HG03108 (cell line): ENCODE measurements at regions not wholly inside any gene's neighbourhood (a gene's known extent, or its start where the extent isn't known, plus 50 kb on each side); places are given as distances from the start of the nearest gene placed in this dataset.
A peak's percentile ranks its signal among the peaks of the same experiment; 100 is the strongest.
"Not testable (repeated sequence)": the region's sequence is repeated elsewhere in the genome, so short reads cannot be mapped to it uniquely, and the experiment has no call there.

Source experiments
- ATAC-seq: cut with Tn5 transposase; IDR thresholded peaks from one replicate; pipeline ENCODE4 v1.9.1; 2021; ENCODE audit warnings: moderate library complexity; ENCODE audit not compliant: unreplicated experiment

DNA sequence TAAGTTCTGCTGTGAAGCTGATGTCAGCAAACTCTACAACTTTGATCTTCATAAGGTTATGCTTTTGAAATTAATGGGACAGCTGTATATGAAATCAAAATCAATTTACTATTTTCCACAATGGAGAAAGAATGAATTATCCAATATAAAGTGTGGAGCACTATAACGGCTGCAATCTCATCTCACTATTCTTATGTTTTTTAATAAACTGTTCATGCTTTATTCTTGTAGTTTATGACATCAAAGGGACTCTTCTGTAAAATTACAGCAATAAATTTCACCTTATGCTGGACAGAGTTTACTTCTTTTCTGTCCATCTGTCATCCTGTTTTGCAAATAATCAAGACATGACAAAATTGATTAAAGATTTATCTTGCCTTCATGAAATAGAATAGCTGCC is 192.5 kb downstream of the TECRL start:
- ATAC-seq = no peak

DNA sequence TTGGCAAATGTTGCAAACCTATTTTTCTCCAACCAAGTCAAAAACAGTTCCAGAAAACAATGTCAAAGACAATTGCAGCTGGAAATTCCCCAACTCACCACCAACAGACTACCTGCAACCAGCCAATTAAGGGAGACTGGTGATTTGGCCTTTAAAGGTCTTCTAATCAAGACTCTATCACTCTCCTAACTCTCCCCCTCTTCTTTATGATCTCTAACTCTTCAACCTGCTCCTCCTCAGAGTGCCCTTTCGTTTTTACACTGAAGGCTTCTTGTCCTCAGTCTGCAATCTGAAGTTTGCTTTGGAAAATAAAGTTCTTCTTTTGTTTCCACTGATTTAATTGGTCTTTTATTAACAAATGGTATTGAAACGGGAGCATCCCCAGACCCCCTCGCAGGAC is 203.9 kb downstream of the TECRL start:
- no peak for ATAC-seq

DNA sequence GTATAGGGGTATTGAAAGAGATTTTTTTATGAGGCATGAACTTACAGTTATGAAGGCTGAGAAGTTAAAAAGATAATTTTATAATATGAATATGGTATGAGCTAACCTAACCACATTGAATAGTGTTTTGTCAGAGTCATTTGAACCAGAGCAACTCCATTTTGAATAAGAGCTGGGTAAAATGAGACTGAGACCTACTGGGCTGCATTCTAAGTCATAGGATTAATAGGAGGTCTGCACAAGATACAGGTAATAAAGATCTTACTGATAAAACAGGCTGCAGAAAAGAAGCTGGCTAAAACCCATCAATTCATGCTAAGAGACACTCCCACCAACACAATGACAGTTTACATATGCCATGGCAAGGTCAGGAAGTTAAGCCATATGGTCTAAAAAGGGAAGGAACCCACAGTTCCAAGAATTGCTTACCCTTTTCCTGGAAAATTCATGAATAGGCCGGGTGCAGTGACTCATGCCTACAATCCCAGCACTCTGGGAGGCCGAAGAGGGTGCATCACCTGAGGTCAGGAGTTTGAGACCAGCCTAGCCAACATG is 209.2 kb downstream of the TECRL start:
- no peak for ATAC-seq

DNA sequence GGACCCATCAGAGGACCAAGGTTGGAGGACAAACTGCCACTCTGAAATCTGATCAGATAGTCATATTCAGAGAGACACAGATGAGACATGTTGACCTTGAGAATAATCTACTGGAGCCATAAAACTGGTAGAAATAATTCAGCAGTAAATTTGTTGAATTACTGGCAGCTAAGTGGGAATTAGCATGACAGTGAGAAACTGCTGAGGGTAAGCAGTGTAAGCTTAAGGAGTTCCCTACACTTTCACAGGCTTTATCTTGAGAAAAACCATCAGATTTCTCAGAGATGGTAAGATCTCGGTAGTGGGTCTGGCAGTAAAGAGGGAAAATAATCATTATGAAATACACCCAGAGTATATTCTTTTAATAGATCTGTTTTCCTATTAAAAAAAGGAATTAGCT is 213.7 kb downstream of the TECRL start:
- no peak for ATAC-seq

DNA sequence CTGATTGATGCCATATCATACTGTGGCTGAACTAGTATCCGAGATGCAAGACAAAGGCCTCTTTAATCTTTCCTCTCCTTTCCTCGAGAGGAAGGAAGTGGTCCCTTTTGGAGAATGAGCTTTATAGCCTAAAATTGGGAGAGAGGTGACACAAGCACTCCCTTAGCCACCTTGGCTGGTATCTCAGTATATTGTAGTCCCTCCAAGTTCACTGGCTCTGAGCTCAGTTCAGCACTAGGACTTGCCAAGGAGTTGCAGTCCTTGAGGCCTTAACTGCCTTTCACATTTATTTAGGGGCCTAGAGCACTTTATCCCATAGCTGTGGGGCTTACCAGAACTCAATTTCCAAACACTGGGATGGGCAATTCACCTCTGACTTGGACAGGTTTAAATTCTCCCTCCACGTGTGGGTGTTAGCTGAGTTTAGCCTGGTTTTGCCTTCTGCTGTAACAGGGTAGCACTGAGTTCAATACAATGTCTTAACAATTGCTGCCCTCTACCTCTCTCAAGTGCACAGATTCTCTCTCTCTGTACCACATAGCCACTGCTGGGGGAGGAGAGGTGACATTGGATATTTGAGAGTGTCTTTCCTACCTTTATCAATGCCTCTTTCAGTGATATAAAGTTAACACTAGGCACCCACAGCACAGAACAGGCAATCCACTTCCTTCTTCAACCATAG is 216.4 kb downstream of the TECRL start:
- ATAC-seq = no peak

DNA sequence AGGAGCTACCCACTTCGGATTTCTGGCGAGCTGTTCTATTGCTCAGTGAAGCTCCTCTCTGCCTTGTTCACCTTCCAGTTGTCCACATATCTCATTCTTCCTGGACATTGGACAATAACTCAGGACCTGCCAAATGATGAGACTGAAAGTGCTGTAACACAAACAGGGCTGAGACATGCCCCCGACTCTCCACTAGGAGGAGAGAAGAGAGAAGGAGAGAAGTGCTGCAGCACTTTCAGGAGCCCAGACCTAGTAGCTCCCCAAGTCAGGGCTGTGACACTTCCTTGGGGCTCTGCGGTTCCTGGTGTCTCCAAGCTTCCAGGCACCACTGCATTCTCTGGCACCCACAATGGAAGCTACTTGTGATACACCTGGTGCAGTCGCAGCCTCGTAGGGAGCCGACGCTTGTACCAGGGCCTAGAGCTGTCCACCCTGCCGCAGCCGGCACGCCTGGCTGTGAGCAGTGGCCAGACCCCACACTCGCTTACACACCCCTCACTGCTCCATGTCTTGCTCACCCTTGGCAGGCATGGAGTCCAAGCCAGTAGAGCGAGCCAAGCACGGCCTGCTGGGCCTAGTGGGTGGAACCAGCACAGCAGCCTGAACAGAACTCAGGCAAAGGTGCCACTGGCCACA is 234.9 kb downstream of the TECRL start:
- ATAC-seq = no peak

DNA sequence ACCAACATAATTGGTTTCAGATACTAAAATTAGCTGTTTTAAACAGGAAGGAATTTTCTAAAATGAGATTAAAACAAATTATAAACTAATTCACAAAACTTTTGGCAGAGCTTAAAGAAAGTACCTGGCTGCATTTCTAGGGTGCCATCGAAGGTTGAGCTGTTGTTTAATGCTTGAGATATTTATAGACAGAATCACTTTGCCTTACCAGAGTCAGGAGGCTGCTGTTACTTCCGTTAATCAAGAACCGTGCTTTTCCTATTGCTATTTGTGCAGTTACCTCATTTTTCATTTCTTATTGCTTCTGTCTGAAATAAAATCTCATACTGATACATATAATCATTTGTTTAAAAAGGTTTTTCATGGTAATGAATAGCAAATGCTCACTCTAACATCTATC is 242.9 kb downstream of the TECRL start:
- ATAC-seq = no peak

DNA sequence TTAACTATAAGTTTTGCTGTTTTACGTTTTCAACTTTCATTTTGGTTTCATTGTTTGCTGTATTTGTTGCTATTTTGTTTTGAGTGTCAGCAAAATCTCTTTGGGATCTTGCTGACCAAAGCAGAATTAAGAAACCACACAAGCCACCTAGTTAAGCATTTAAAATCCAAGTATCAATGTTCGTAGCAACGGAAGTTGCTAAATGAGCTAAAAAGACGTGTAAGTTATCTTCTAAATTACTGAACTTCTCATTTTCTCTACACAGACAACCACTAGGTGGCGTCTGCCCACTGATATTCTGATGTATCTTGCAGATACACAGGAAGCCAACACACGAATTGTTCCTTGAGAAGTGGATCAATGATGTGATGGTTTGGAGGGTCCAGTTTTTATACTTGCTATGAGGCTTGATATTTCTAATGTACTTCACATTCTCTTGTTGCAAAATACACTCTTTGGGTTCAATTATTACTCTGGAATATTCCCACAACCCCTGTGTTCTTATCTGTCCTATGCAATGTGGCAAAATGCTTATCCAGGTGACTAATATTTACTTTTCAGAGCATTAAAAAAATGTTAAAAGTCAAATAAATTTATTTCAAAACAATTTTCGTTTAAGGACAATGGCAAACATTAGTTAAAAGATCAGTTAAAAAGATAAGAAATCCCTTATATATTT is 250.5 kb downstream of the TECRL start:
- ATAC-seq = peak; percentile 74

DNA sequence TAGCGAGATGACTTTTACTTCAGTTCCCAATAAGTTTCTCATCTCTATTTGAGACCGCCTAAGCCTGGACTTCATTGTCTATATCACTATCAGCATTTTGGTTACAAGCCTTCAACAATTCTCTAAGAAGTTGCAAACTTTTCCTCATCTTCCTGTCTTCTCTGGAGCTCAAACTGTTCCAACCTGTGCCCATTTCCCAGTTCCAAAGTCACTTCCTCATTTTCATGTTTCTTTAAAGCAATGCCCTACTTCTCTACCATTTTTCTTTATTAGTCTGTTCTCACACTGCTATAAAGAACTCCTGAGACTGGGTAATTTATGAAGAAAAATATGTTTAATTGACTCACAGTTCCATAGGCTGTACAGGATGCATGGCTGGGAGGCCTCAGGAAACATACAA is 251.9 kb downstream of the TECRL start:
- no peak for ATAC-seq

DNA sequence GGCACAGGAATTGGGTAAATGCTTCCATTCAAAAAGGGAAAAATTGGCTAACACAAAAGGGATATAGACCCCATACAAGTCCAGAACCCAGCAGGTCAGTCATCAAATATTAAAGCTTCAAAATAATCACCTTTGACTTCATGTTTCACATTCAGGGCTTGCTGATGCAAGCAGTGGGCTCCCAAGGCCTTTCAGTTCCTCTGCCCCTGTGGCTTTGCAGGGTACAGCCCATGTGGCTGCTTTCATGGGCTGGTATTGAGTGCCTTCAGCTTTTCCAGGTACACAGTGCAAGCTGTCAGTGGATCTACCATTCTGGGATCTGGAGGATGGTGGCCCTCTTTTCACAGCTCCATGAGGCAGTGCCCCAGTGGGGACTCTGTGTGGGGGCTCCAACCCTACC is 253.0 kb downstream of the TECRL start:
- no peak for ATAC-seq

DNA sequence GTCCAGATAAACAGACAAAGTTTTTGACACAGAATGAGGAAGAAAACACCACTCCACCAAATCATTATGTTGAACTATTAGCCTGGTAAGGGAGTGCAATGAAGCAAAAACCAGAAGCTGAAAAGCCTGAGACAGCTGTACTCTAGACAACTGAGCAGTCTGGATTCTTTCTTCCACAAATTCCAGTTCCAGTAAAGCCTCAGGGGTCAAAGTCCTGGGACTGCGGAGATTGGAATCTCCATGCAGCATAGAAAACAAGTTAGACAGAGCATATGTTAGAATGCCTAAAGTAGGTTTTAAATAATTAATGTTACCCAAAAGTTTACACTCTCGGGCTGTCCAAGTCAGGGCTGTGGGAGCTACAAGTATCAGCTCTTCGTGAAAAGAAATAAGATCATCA is 263.2 kb downstream of the TECRL start:
- no peak for ATAC-seq

DNA sequence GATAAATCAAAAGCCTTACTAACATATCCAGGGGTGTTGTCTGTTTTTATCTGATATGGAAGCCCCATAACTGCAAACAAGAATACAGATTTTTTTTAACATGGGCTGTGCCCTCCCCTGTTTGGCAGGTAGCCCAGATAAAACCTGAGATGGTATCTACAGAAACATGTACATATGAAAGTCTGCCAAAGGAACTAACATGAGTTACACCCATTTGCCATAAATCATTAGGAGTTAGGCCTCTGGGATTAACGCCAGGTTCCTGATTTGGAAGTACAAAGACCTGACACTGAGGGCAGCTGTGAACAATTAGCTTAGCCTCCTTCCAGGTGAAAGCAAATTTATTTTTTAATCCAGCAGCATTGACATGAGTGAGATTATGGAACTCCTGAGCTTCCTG is 264.3 kb downstream of the TECRL start:
- ATAC-seq = no peak

DNA sequence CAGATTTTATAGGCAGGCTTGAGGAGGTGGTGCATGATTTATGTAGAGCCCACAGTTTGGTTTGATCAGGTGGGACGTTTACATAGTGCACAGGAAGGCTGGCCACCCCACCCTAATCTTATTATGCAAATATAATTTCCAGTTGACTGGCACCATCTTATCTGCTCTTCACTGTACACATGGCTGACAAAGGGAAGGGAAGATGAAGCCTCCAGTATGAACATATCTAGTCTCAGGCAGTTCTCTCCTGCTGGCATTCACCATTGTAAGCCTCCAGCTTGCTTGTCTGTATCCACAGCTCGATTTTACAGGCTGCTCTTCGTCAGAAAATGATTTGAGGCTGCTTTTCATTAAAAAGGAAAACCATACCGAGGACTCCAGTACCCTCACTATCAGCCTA is 278.3 kb downstream of the TECRL start:
- ATAC-seq = no peak

DNA sequence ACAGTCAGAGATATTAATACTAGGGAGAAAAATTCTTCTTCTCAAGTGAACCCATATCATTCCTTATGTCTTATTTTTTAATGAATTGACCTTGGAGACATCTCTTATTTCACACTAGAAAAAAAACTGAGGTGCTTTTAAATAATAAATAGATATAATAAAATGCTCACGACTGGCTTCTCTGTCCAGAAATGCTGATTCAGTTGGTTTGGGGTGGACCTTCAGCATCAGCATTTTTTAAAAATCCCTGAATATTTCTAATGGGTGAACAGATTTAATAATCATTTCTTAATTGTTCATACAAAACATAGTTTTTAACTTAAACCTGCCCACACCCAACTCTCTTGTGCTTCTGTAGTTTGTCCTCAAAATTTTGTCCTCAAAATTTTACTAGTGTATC is 283.9 kb downstream of the TECRL start:
- no peak for ATAC-seq

DNA sequence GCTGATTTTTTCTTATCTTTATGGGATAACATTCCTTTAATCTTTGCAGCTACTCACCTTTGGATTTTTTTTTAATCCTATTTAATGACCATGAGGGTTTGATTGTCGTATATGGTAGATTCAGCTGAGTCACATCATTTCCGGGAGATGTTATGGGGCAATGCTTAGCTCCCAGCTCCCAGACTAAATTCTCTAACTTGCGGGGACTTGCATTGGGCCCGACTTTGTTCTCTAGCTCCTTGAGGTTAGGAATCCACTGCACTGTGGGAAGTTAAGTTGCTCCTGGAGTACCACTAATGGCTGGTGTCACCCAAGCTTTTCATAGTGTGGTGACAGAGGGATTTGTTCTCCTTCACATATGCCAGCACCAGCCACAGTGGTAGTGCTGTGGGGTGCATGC is 287.4 kb downstream of the TECRL start:
- no peak for ATAC-seq

DNA sequence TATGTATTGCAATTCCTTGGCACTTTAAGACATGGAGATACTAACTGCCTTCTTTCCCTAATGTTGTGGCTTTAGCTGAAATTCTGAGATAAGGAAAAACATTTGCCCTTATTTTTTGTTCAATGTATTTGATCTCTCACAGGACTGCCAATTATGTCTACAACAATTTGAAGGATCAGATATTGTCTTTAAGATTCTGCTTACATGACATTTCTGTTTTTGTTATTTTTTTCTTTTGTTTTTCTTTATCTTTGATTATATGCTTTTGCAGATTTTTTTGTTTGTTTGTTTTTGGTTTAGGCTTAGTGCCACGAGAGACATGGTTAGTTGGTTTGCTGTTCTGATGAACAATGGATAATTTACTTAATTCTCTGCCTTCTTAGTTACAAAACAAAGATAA is 303.3 kb downstream of the TECRL start:
- ATAC-seq = no peak

DNA sequence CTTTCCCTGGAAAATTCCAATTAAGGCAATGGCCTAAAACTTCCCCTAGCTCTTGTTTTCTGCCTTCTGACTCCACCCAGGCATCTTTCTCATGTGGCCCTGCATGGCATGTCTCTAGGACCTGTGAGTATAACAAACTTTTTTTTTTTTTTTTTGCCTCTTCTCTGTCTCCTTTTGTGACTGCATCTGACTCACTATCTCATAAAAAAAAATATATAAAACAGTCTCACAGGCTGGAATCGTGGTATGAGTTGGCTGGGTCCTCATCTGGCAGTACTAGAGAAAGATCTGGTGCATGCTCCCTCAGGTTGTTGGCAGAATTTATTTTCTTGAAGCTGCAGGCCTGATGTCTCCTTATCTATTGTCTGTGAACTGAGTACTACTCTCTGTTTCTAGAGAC is 313.9 kb downstream of the TECRL start:
- ATAC-seq = no peak

DNA sequence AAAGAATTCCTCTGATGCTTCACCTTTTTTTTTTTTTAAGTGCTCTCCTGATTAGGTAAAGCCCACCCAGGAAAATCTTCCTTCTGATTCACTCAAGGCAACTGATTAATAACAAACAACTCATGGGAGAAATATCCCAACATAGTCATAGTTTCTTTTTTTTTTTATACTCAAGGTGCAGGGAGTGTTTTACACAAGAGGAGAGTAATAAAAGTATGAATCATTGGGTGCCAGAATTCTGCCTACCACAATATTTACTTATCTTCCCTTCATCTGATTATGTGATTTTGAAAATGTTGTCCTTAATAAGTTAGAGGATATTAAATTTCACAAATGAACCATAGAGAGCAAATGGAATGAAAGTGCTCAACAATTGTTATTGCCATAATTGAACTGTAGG is 329.9 kb downstream of the TECRL start:
- ATAC-seq = no peak

DNA sequence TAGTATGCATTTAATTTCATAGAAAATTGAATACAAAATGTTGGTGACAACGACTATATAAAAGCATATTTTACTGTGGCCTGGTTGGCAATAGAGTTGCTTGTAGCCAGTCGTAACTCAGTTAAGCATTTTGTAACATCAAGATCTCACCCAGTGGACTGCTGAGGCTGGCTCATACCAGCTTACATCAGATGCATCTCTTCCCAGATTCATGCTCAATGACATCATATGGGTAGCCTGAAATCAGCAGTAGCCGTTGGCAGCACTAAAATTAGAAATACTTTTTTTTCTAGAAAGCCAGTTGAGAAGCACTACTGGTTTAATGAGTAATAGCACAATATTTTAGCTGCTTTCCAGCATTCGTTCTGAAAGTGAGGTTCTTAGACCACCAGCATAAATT is 341.2 kb downstream of the TECRL start:
- ATAC-seq = no peak

DNA sequence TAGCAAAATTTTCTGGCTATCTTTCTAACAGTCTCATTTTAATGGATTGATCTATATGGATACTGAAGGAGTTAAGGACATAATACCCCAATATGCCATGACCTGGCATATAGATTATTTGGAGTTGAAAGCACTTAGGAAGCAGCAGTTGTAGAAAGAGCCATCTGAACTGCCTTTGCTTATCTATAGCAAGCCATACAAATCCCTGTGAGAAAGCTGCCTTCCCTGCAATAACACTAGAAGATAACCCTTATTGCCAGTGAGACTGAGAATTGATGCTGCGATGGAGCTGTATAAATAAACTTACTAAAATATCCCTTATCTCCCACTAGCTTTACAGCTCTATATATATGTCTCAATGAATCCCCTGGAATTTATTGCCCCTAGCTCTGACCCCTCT is 346.3 kb downstream of the TECRL start:
- ATAC-seq = no peak

DNA sequence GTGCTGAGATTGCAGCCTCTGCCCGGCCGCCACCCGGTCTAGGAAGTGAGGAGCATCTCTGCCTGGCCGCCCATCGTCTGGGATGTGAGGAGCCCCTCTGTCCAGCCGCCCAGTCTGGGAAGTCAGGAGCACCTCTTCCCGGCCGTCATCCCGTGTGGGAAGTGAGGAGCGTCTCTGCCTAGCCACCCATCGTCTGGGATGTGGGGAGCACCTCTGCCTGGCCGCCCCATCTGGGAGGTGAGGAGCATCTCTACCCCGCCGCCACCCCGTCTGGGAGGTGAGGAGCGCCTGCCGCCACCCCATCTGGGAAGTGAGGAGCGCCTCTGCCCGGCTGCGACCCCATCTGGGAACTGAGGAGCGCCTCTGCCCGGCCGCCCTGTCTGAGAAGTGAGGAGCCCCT is 372.2 kb downstream of the TECRL start:
- not testable (repeated sequence) for ATAC-seq

DNA sequence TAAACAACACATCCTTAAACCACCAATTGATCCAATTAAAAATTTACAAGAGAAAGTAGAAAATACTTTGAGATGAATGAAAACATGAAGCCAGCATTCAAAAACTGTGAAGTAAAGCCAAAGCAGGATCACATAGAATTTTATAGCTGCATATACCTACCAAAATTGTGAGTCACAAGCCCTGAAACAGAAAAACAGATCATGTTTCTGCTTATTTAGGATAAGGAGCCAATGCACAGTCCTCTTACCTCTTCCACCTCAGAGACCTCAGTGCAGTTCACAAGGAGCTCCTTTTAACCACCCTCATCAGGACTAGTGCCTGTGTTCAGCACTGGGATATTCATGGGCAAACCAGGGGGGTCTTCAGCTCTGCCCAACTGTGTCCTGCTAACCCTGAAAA is 386.7 kb downstream of the TECRL start:
- ATAC-seq = no peak
